WTC11 (cell line): ENCODE measurements at regions not wholly inside any gene's neighbourhood (a gene's known extent, or its start where the extent isn't known, plus 50 kb on each side); places are given as distances from the start of the nearest gene placed in this dataset.

Source experiments
- ATAC-seq: fragments of 200-7000 bp; cut with Tn5 transposase; 2 replicates; pipeline ENCODE4 v1.10.0; 2021; ENCODE audit warnings: mild to moderate bottlenecking, moderate library complexity
- CTCF ChIA-PET: fragments of 300-600 bp; sonication (Branson Sonifier 250); formaldehyde crosslinking; loops from one replicate; lab custom pipeline; 2021; ENCODE audit warnings: antibody characterized with exemption; lab: Charles Lee
- POLR2A ChIA-PET: fragments of 350-600 bp; sonication (Branson Sonifier 250); formaldehyde crosslinking; loops from one replicate; lab custom pipeline; 2021; ENCODE audit warnings: antibody characterized with exemption; lab: Charles Lee
- DNase-seq: peaks from one replicate; pipeline ENCODE4 v3.0.0; 2021; ENCODE audit warnings: low spot score
- H3K27ac Mint-ChIP-seq: 2 replicates; pipeline ENCODE4 v1.8.0; 2021; ENCODE audit warnings: mixed read lengths
- H3K27me3 Mint-ChIP-seq: 2 replicates; pipeline ENCODE4 v1.8.0; 2021; ENCODE audit warnings: low read depth, mild to moderate bottlenecking, moderate library complexity, mixed read lengths
- H3K36me3 Mint-ChIP-seq: 2 replicates; pipeline ENCODE4 v1.8.0; 2021; ENCODE audit warnings: mixed read lengths
- H3K4me1 Mint-ChIP-seq: 2 replicates; pipeline ENCODE4 v1.8.0; 2022; ENCODE audit warnings: mixed read lengths
- H3K4me3 Mint-ChIP-seq: 2 replicates; pipeline ENCODE4 v1.8.0; 2021; ENCODE audit warnings: mild to moderate bottlenecking, moderate library complexity, mixed read lengths
- H3K9me3 Mint-ChIP-seq: 2 replicates; pipeline ENCODE4 v1.8.0; 2021; ENCODE audit warnings: mixed read lengths
- CREB1 ChIP-seq: sonication (generic); formaldehyde crosslinking; IDR thresholded peaks from 2 replicates; pipeline ENCODE4 v1.8.0; 2023; ENCODE audit warnings: mild to moderate bottlenecking, missing genetic modification reagents
- ERG ChIP-seq: fragments of 250-450 bp; sonication (Bioruptor Pico); IDR thresholded peaks from 2 replicates; pipeline ENCODE4 v1.8.0; 2021; ENCODE audit warnings: mild to moderate bottlenecking
- ESRRA ChIP-seq: sonication (generic); formaldehyde crosslinking; IDR thresholded peaks from 2 replicates; pipeline ENCODE4 v1.8.1; 2022; ENCODE audit warnings: mild to moderate bottlenecking, missing genetic modification reagents, borderline replicate concordance
- HMGA2 ChIP-seq: fragments of 250-450 bp; sonication (Bioruptor Pico); IDR thresholded peaks from 2 replicates; pipeline ENCODE4 v1.4.0; 2021; ENCODE audit warnings: mild to moderate bottlenecking, moderate library complexity
- JAZF1 ChIP-seq: fragments of 250-450 bp; sonication (Bioruptor Pico); IDR thresholded peaks from 2 replicates; pipeline ENCODE4 v1.9.0; 2021; ENCODE audit warnings: moderate library complexity, mild to moderate bottlenecking, inconsistent platforms
- NFATC4 ChIP-seq: fragments of 250-450 bp; sonication (Bioruptor Pico); IDR thresholded peaks from 2 replicates; pipeline ENCODE4 v1.9.0; 2021; ENCODE audit warnings: mild to moderate bottlenecking
- NFYB ChIP-seq: sonication (generic); formaldehyde crosslinking; conservative IDR thresholded peaks from 2 replicates; pipeline ENCODE4 v1.8.0; 2022; ENCODE audit warnings: low read depth, missing genetic modification reagents
- NR3C1 ChIP-seq: sonication (generic); formaldehyde crosslinking; conservative IDR thresholded peaks from 2 replicates; pipeline ENCODE4 v1.8.1; 2023; ENCODE audit warnings: low read depth, mild to moderate bottlenecking, missing genetic modification reagents
- RELA ChIP-seq: sonication (generic); formaldehyde crosslinking; IDR thresholded peaks from 2 replicates; pipeline ENCODE4 v1.8.1; 2022; ENCODE audit warnings: missing genetic modification reagents, mild to moderate bottlenecking, borderline replicate concordance
- SP1 ChIP-seq: sonication (generic); formaldehyde crosslinking; conservative IDR thresholded peaks from 2 replicates; pipeline ENCODE4 v1.8.1; 2022; ENCODE audit warnings: missing genetic modification reagents
- TEAD4 ChIP-seq: sonication (generic); formaldehyde crosslinking; IDR thresholded peaks from 2 replicates; pipeline ENCODE4 v1.8.0; 2022; ENCODE audit warnings: mild to moderate bottlenecking, missing genetic modification reagents
- USF1 ChIP-seq: sonication (generic); formaldehyde crosslinking; IDR thresholded peaks from 2 replicates; pipeline ENCODE4 v1.8.0; 2022; ENCODE audit warnings: mild to moderate bottlenecking, missing genetic modification reagents
- ZBTB21 ChIP-seq: sonication (generic); formaldehyde crosslinking; IDR thresholded peaks from 2 replicates; pipeline ENCODE4 v1.8.1; 2023; ENCODE audit warnings: mild to moderate bottlenecking, missing genetic modification reagents, borderline replicate concordance
- ZNF232 ChIP-seq: sonication (generic); formaldehyde crosslinking; IDR thresholded peaks from 2 replicates; pipeline ENCODE4 v1.8.0; 2022; ENCODE audit warnings: mild to moderate bottlenecking, missing genetic modification reagents
- TF ChIP-seq, protein P1 (sequence below): sonication (generic); formaldehyde crosslinking; IDR thresholded peaks from 2 replicates; pipeline ENCODE4 v1.8.0; 2023; ENCODE audit warnings: missing genetic modification reagents
- TF ChIP-seq, protein P2 (sequence below): sonication (generic); formaldehyde crosslinking; IDR thresholded peaks from 2 replicates; pipeline ENCODE4 v1.8.1; 2023; ENCODE audit warnings: mild to moderate bottlenecking, missing genetic modification reagents
- TF ChIP-seq, protein P3 (sequence below): fragments of 200-600 bp; IDR thresholded peaks from 2 replicates; pipeline ENCODE4 v1.8.0; 2022; ENCODE audit warnings: antibody characterized with exemption
- TF ChIP-seq, protein P4 (sequence below): sonication (generic); formaldehyde crosslinking; IDR thresholded peaks from 2 replicates; pipeline ENCODE4 v1.8.1; 2022; ENCODE audit warnings: mild to moderate bottlenecking, missing genetic modification reagents, moderate library complexity, borderline replicate concordance
- TF ChIP-seq, protein P5 (sequence below): sonication (generic); formaldehyde crosslinking; conservative IDR thresholded peaks from 2 replicates; pipeline ENCODE4 v1.8.1; 2023; ENCODE audit warnings: mild to moderate bottlenecking, low read depth, missing genetic modification reagents, moderate library complexity

DNA sequence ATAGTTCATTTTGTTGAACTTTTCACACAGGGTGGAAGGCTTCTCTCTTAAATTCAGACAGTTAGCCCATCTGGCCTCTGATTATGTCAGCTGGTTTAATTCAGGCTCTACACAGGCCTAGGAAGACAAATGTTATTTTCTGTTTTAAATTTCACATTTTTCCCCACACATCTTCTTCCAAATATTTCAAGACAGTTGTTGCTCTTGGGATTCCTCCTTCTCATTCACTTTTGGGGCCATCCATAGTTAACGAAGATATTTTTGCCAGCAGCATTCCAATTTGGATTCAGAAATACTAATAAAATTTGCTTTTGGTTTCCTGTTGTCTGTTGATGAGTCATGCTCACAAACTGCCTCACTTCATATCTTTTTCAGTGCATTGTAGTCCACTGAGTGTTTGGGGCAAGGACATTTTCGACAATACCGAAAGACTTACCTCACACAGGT is 475.4 kb downstream of the DMAC1 start:
- TF ChIP-seq, protein P1, sequence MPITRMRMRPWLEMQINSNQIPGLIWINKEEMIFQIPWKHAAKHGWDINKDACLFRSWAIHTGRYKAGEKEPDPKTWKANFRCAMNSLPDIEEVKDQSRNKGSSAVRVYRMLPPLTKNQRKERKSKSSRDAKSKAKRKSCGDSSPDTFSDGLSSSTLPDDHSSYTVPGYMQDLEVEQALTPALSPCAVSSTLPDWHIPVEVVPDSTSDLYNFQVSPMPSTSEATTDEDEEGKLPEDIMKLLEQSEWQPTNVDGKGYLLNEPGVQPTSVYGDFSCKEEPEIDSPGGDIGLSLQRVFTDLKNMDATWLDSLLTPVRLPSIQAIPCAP, result no peak
- no peak for TF ChIP-seq SP1 (CRISPR knock-in tag)
- TF ChIP-seq ESRRA (CRISPR knock-in tag), result no peak
- TF ChIP-seq USF1 (CRISPR knock-in tag), result no peak
- TF ChIP-seq, protein P2, sequence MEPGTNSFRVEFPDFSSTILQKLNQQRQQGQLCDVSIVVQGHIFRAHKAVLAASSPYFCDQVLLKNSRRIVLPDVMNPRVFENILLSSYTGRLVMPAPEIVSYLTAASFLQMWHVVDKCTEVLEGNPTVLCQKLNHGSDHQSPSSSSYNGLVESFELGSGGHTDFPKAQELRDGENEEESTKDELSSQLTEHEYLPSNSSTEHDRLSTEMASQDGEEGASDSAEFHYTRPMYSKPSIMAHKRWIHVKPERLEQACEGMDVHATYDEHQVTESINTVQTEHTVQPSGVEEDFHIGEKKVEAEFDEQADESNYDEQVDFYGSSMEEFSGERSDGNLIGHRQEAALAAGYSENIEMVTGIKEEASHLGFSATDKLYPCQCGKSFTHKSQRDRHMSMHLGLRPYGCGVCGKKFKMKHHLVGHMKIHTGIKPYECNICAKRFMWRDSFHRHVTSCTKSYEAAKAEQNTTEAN (CRISPR knock-in tag), result no peak
- TF ChIP-seq, all 79 proteins: peak for 0
- CTCF ChIA-PET, result interaction anchor here (0.6 to 0.7 kb wide), 2 partner anchors 35 to 88 kb away, joined by 3 read pairs; no protein-coding TSS in a partner anchor
- H3K4me1 Mint-ChIP-seq, result no peaks in the 10 kb centered on the region
- POLR2A ChIA-PET, result interaction anchor here (0.7 kb wide), 1 partner anchor 40 kb away, joined by 4 read pairs; no protein-coding TSS in a partner anchor
- H3K36me3 Mint-ChIP-seq, result no peaks in the 10 kb centered on the region
- DNase-seq (no peak), ATAC-seq (no peak)
- no peak overlapping the region for H3K4me3 Mint-ChIP-seq
- H3K27me3 Mint-ChIP-seq, result no peaks in the 10 kb centered on the region
- H3K9me3 Mint-ChIP-seq, result 0 out of 2 replicates have a peak, but pooled peaks cover 4% of the 10 kb centered on the region
- no peak overlapping the region for H3K27ac Mint-ChIP-seq

DNA sequence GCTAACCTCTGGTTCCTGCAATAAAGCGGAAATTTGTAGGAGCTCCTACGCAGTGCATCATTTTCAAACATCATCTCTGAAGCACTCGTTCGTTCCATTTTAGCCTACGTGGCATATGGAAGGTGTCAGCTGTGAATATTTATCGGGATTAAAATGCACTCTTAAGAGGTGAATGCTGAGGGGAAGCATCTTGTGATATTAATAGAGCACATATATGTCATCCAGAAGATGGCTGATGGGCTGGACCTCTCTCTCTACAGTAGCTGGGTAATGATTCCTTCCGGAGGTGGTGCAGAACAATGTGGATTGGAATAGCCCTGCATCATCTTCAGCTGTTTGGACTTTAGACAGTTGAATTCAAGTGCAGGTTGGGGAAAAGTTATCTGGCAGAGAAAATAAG is 478.7 kb downstream of the DMAC1 start:
- Mint-ChIP-seq H3K36me3 (no peaks in the 10 kb centered on the region), H3K9me3 (no peaks in the 10 kb centered on the region), H3K27me3 (no peaks in the 10 kb centered on the region), H3K4me1 (peaks cover 14% of the 10 kb centered on the region), H3K27ac (no peak overlapping the region), H3K4me3 (no peak overlapping the region)
- no peak for TF ChIP-seq NR3C1
- TF ChIP-seq TEAD4 (CRISPR knock-in tag), result no peak
- TF ChIP-seq ZBTB21, result no peak
- TF ChIP-seq NFATC4 (CRISPR knock-in tag), result no peak
- TF ChIP-seq ZNF232 (CRISPR knock-in tag), result no peak
- no peak for TF ChIP-seq NFYB
- no peak for TF ChIP-seq RELA
- TF ChIP-seq, protein P3, sequence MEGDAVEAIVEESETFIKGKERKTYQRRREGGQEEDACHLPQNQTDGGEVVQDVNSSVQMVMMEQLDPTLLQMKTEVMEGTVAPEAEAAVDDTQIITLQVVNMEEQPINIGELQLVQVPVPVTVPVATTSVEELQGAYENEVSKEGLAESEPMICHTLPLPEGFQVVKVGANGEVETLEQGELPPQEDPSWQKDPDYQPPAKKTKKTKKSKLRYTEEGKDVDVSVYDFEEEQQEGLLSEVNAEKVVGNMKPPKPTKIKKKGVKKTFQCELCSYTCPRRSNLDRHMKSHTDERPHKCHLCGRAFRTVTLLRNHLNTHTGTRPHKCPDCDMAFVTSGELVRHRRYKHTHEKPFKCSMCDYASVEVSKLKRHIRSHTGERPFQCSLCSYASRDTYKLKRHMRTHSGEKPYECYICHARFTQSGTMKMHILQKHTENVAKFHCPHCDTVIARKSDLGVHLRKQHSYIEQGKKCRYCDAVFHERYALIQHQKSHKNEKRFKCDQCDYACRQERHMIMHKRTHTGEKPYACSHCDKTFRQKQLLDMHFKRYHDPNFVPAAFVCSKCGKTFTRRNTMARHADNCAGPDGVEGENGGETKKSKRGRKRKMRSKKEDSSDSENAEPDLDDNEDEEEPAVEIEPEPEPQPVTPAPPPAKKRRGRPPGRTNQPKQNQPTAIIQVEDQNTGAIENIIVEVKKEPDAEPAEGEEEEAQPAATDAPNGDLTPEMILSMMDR, result no peak
- TF ChIP-seq, protein P4, sequence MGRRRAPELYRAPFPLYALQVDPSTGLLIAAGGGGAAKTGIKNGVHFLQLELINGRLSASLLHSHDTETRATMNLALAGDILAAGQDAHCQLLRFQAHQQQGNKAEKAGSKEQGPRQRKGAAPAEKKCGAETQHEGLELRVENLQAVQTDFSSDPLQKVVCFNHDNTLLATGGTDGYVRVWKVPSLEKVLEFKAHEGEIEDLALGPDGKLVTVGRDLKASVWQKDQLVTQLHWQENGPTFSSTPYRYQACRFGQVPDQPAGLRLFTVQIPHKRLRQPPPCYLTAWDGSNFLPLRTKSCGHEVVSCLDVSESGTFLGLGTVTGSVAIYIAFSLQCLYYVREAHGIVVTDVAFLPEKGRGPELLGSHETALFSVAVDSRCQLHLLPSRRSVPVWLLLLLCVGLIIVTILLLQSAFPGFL (CRISPR knock-in tag), result no peak
- TF ChIP-seq, protein P5, sequence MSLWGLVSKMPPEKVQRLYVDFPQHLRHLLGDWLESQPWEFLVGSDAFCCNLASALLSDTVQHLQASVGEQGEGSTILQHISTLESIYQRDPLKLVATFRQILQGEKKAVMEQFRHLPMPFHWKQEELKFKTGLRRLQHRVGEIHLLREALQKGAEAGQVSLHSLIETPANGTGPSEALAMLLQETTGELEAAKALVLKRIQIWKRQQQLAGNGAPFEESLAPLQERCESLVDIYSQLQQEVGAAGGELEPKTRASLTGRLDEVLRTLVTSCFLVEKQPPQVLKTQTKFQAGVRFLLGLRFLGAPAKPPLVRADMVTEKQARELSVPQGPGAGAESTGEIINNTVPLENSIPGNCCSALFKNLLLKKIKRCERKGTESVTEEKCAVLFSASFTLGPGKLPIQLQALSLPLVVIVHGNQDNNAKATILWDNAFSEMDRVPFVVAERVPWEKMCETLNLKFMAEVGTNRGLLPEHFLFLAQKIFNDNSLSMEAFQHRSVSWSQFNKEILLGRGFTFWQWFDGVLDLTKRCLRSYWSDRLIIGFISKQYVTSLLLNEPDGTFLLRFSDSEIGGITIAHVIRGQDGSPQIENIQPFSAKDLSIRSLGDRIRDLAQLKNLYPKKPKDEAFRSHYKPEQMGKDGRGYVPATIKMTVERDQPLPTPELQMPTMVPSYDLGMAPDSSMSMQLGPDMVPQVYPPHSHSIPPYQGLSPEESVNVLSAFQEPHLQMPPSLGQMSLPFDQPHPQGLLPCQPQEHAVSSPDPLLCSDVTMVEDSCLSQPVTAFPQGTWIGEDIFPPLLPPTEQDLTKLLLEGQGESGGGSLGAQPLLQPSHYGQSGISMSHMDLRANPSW (CRISPR knock-in tag), result no peak
- TF ChIP-seq ERG, result no peak
- no peak for TF ChIP-seq CREB1 (CRISPR knock-in tag)
- TF ChIP-seq HMGA2 (CRISPR knock-in tag), result no peak
- TF ChIP-seq JAZF1 (CRISPR knock-in tag), result no peak
- ATAC-seq (no peak), DNase-seq (no peak)
- ChIA-PET POLR2A (no interaction called here), CTCF (interaction anchor here (1.1 kb wide), 1 partner anchor 87 kb away, joined by 4 read pairs; no protein-coding TSS in a partner anchor)
